OCI-LY7 (cell line): ENCODE measurements at regions not wholly inside any gene's neighbourhood (a gene's known extent, or its start where the extent isn't known, plus 50 kb on each side); places are given as distances from the start of the nearest gene placed in this dataset.

Source experiments
- BruUV-seq: library from RNA; stranded (reverse); fragments of 400-500 nt; replicated peaks from 2 replicates; lab custom pipeline; 2021; lab: Mats Ljungman, UMichigan
- CTCF ChIA-PET: fragments of 300-600 bp; sonication (Branson Sonifier 250); formaldehyde crosslinking; loops from one replicate; lab custom pipeline; 2022; ENCODE audit warnings: antibody characterized with exemption; ENCODE audit not compliant: unreplicated experiment; lab: Charles Lee
- POLR2A ChIA-PET: fragments of 300-600 bp; sonication (Branson Sonifier 250); formaldehyde crosslinking; loops from one replicate; lab custom pipeline; 2022; ENCODE audit warnings: antibody characterized with exemption; lab: Charles Lee
- DNase-seq: peaks from one replicate; pipeline ENCODE4 v3.0.0-alpha.2; 2015; ENCODE audit warnings: low spot score
- H2AFZ ChIP-seq: fragments of 200-600 bp; sonication (generic), shearing (Covaris generic); 2 replicates; pipeline ENCODE4 v1.6.1; 2014; ENCODE audit warnings: mild to moderate bottlenecking, antibody characterized with exemption, low read length, moderate library complexity
- H3K27ac ChIP-seq: fragments of 200-600 bp; sonication (generic); 2 replicates; pipeline ENCODE4 v1.5.1; 2014; ENCODE audit warnings: mixed run types, low read depth, mild to moderate bottlenecking, moderate library complexity, low read length, inconsistent platforms; ENCODE audit not compliant: poor library complexity, severe bottlenecking
- H3K36me3 ChIP-seq: fragments of 200-600 bp; sonication (generic); 2 replicates; pipeline ENCODE4 v1.6.1; 2014; ENCODE audit warnings: mild to moderate bottlenecking, antibody characterized with exemption, low read length, moderate library complexity, mixed read lengths; ENCODE audit not compliant: insufficient read depth
- H3K4me1 ChIP-seq: fragments of 200-600 bp; sonication (generic); 2 replicates; pipeline ENCODE4 v1.5.1; 2014; ENCODE audit warnings: mild to moderate bottlenecking, low read length; ENCODE audit not compliant: insufficient read depth, poor library complexity, severe bottlenecking
- H3K4me2 ChIP-seq: fragments of 200-600 bp; sonication (generic); 2 replicates; pipeline ENCODE4 v1.6.1; 2014; ENCODE audit warnings: mild to moderate bottlenecking, low read length
- H3K4me3 ChIP-seq: fragments of 200-600 bp; sonication (generic); 2 replicates; pipeline ENCODE4 v1.5.1; 2014; ENCODE audit warnings: mild to moderate bottlenecking, low read depth, low read length; ENCODE audit not compliant: poor library complexity, severe bottlenecking
- H3K79me2 ChIP-seq: fragments of 200-600 bp; sonication (generic); 2 replicates; pipeline ENCODE4 v1.6.1; 2016; ENCODE audit warnings: low read depth, mild to moderate bottlenecking, low read length, moderate library complexity, mixed read lengths; ENCODE audit not compliant: insufficient read depth
- H3K9me2 ChIP-seq: fragments of 200-600 bp; sonication (generic); 2 replicates; pipeline ENCODE4 v1.6.1; 2016; ENCODE audit warnings: mild to moderate bottlenecking, low read length, mixed read lengths; ENCODE audit not compliant: insufficient read depth
- H3K9me3 ChIP-seq: fragments of 200-600 bp; sonication (generic); 2 replicates; pipeline ENCODE4 v1.6.1; 2014; ENCODE audit warnings: mild to moderate bottlenecking, mixed run types, low read length, mixed read lengths
- H4K20me1 ChIP-seq: fragments of 200-600 bp; sonication (generic); 2 replicates; pipeline ENCODE4 v1.6.1; 2014; ENCODE audit warnings: mild to moderate bottlenecking, antibody characterized with exemption, low read length, moderate library complexity, mixed read lengths; ENCODE audit not compliant: insufficient read depth
- EZH2phosphoT487 ChIP-seq: fragments of 200-600 bp; sonication (generic); IDR thresholded peaks from 2 replicates; pipeline ENCODE4 v1.6.1; 2018; ENCODE audit warnings: low read depth, borderline replicate concordance, mild to moderate bottlenecking, mixed run types, antibody characterized with exemption, low read length, moderate library complexity, mixed read lengths
- intact Hi-C: fragments of 100-400 bp; cut with micrococcal nuclease; formaldehyde crosslinking; loops from one replicate; pipeline ENCODE4 v1.10.0; 2022; ENCODE audit not compliant: unreplicated experiment
- TF ChIP-seq, protein P1 (sequence below): fragments of 200-600 bp; sonication (generic); conservative IDR thresholded peaks from 2 replicates; pipeline ENCODE4 v1.5.1; 2014; ENCODE audit warnings: mild to moderate bottlenecking, antibody characterized with exemption, low read length, moderate library complexity, mixed read lengths

DNA sequence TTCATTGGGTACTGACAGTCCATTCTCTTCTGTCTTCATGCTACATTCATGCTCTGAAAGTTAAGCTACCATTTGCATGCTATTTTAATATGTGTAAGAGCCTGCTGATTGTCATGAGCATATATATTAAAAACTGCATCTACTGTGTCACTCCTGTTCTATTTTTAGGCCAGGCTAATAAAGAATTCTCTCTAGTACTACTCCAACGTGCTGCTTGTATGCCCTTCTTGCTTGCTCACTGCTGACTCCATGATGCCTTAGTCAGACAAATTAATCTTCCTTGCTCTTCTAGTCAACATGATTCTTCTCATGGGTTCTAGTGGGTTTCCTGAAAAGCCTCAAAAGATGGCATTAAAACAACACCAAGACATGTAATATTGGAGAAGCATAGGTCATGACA, 1600.1 kb downstream of the DPP10 start:
- no peaks in the 10 kb centered on the region for H3K9me3 ChIP-seq
- no peak overlapping the region for H2AFZ ChIP-seq
- intact Hi-C loops = no loop called here
- ChIA-PET POLR2A (interaction anchor here (1.0 kb wide), 1 partner anchor 9 kb away, joined by 3 read pairs; no protein-coding TSS in a partner anchor), CTCF (no interaction called here)
- H4K20me1 ChIP-seq = no peaks in the 10 kb centered on the region
- no peak overlapping the region for H3K4me2 ChIP-seq
- H3K79me2 ChIP-seq = no peaks in the 10 kb centered on the region
- DNase-seq = no peak
- H3K36me3 ChIP-seq = no peaks in the 10 kb centered on the region
- no peak overlapping the region for H3K27ac ChIP-seq
- no TSS peak for BruUV-seq
- no peak overlapping the region for H3K4me3 ChIP-seq
- no peaks in the 10 kb centered on the region for H3K4me1 ChIP-seq
- H3K9me2 ChIP-seq = no peaks in the 10 kb centered on the region
- TF ChIP-seq, protein P1, sequence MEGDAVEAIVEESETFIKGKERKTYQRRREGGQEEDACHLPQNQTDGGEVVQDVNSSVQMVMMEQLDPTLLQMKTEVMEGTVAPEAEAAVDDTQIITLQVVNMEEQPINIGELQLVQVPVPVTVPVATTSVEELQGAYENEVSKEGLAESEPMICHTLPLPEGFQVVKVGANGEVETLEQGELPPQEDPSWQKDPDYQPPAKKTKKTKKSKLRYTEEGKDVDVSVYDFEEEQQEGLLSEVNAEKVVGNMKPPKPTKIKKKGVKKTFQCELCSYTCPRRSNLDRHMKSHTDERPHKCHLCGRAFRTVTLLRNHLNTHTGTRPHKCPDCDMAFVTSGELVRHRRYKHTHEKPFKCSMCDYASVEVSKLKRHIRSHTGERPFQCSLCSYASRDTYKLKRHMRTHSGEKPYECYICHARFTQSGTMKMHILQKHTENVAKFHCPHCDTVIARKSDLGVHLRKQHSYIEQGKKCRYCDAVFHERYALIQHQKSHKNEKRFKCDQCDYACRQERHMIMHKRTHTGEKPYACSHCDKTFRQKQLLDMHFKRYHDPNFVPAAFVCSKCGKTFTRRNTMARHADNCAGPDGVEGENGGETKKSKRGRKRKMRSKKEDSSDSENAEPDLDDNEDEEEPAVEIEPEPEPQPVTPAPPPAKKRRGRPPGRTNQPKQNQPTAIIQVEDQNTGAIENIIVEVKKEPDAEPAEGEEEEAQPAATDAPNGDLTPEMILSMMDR = no peak
- no peak for TF ChIP-seq EZH2phosphoT487

DNA sequence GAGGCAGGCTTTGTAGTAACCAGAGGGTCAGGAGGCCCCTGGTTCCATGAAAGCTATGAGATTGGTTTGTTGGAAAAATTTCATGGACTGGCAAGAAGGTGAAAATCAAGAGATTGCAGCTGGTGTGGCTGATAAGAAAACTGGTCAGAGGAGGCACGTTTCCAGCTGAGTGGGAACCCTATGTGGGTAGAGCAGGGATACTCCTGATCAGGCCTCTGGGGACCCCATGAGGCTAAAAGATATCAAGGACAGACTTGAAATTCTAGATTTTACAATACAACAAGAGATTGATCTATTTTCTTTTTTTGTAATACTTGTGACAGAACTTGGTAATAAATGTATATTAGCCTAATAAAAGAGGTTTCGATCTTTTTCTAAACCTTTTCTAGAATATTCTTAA, 1615.1 kb downstream of the DPP10 start:
- intact Hi-C loops = no loop called here
- H3K27ac ChIP-seq = no peak overlapping the region
- H3K4me2 ChIP-seq = no peak overlapping the region
- no peak overlapping the region for H3K4me3 ChIP-seq
- H3K9me3 ChIP-seq = no peaks in the 10 kb centered on the region
- TF ChIP-seq EZH2phosphoT487 = no peak
- TF ChIP-seq, protein P1 = no peak
- H3K36me3 ChIP-seq = no peaks in the 10 kb centered on the region
- BruUV-seq = no TSS peak
- ChIA-PET POLR2A (no interaction called here), CTCF (no interaction called here)
- H4K20me1 ChIP-seq = no peaks in the 10 kb centered on the region
- no peaks in the 10 kb centered on the region for H3K79me2 ChIP-seq
- no peak overlapping the region for H2AFZ ChIP-seq
- H3K4me1 ChIP-seq = no peaks in the 10 kb centered on the region
- no peaks in the 10 kb centered on the region for H3K9me2 ChIP-seq
- no peak for DNase-seq

DNA sequence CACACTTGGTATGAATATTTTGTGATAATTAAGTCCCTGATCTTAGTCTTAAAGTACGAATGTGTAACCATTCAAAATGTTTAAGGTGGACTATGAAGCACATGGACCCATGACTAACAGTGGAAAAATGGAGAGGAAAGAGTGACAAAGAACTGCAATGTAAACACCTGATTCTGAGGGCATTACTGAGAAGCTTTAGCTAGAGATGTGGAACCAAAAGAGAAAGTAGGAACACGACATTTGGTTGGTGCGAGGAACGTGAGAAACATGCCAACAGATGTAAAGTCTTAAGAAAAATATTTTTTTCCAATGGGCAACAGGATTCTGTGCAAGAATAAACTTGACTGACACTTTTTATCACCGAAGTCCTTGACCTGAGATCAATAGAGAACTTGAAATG, 1618.6 kb downstream of the DPP10 start:
- no peaks in the 10 kb centered on the region for H3K79me2 ChIP-seq
- TF ChIP-seq, protein P1 = no peak
- TF ChIP-seq EZH2phosphoT487 = no peak
- no peak overlapping the region for H2AFZ ChIP-seq
- intact Hi-C loops = no loop called here
- no peak overlapping the region for H3K27ac ChIP-seq
- no TSS peak for BruUV-seq
- no peaks in the 10 kb centered on the region for H3K9me2 ChIP-seq
- CTCF ChIA-PET = no interaction called here
- POLR2A ChIA-PET = no interaction called here
- no peak overlapping the region for H3K4me2 ChIP-seq
- H3K36me3 ChIP-seq = no peaks in the 10 kb centered on the region
- no peaks in the 10 kb centered on the region for H3K9me3 ChIP-seq
- no peak overlapping the region for H3K4me3 ChIP-seq
- H4K20me1 ChIP-seq = no peaks in the 10 kb centered on the region
- no peaks in the 10 kb centered on the region for H3K4me1 ChIP-seq
- DNase-seq = no peak
